SH-SY5Y (cell line): ENCODE measurements at regions not wholly inside any gene's neighbourhood (a gene's known extent, or its start where the extent isn't known, plus 50 kb on each side); places are given as distances from the start of the nearest gene placed in this dataset.

Experiments
- GATA2 ChIP-seq: IDR thresholded peaks from 2 replicates; pipeline ENCODE4 v1.6.1; 2011; ENCODE audit warnings: mild to moderate bottlenecking, low read depth, low read length
- GATA3 ChIP-seq: IDR thresholded peaks from 2 replicates; pipeline ENCODE4 v1.6.1; 2011; ENCODE audit warnings: low read depth, mild to moderate bottlenecking, low read length, moderate library complexity

- no peak for TF ChIP-seq GATA3
- TF ChIP-seq GATA2: no peak
These were observed 217.9 kb downstream of the KIF21A start for GRCh38 chr12:39224971-39225370.
